GM04503 (cell line): ENCODE measurements at regions not wholly inside any gene's neighbourhood (a gene's known extent, or its start where the extent isn't known, plus 50 kb on each side); places are given as distances from the start of the nearest gene placed in this dataset.

ENCODE experiments used
- DNase-seq: peaks from one replicate; pipeline ENCODE4 v3.0.0-alpha.2; 2012; ENCODE audit warnings: low read depth

DNA sequence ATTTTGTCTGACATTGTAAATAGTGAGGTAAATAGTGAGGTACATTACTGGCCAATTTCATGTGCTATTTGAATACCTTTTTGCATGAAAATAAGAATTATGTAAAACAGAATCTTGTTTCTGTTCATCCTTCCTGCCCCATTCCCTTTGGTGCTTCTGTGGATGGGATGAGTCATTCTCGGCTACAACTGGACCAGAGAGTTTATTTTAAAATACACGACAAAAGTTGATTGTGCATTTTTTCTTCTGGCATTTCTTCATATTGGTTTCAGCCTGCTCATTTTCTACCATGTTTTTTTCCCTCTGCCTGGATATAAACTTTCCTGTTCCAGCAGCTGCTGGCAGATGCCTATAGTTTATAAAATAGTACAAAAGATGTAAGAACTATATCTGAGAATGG, 107.5 kb downstream of the CYSLTR2 start:
- no peak for DNase-seq

DNA sequence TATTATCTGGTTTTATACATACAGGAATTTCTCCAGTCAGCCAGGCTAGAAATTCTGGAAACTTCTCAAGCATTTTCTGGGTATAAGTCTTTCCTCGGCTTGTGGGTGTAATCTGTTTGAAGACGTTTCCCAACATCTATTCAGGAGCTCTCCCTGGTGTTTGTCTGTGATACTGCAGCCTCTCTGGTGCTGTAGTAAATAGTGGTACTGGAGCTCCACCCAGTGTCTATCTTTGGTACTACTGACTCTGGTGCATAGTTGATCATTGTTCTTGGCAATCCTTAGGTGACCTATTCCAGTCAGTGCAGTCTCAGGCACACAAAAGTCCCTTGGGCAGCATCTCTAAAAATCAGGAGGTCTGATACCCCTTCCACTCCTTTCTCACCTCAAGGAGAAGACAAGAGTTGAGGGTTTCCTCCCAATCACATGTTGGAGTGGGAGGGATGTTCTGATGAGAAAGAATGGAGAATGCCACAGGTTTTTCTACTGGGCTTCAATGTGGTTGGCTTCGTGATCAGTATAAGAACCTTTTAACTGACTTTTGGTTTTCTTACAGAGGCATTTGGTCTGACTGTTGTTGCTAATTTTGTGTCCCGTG, 115.5 kb downstream of the CYSLTR2 start:
- DNase-seq, result peak; percentile 54

DNA sequence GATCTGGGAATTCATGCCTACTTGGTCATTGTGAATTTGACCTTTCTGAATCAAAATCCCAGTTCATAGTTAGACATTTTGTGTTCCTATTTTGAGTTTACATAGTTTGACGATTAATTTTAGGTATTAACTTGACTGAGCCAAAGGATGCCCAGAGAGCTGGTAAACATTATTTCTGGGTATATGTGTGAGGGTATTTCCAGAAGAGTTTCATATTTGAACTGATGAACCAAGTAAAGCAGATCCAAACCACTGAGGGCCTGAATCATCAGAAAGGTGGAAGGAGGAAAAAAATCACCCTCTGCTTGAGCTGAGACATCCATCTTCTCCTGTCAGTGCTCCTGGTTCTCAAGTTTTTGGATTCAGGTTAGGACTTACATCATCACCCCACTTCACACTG, 116.6 kb downstream of the CYSLTR2 start:
- no peak for DNase-seq

DNA sequence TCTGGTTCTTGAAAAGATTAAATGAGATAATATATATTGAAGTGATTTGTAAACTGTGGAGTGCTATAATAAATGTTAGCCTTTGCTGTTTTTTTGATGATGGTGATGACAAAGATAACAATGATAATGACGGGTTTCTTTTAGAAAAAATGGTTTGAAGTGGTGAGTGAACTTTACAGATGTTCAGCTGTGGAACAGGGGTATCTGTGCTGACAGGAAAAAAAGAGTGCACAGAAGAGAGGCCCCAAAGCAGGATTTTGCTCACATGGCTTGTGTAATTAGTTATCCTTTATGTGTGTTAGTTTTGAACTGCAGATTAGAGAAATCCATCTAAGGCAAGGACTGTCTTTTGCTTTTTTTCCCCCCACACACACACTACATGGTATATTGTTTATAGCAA, 119.2 kb downstream of the CYSLTR2 start:
- DNase-seq, result no peak

DNA sequence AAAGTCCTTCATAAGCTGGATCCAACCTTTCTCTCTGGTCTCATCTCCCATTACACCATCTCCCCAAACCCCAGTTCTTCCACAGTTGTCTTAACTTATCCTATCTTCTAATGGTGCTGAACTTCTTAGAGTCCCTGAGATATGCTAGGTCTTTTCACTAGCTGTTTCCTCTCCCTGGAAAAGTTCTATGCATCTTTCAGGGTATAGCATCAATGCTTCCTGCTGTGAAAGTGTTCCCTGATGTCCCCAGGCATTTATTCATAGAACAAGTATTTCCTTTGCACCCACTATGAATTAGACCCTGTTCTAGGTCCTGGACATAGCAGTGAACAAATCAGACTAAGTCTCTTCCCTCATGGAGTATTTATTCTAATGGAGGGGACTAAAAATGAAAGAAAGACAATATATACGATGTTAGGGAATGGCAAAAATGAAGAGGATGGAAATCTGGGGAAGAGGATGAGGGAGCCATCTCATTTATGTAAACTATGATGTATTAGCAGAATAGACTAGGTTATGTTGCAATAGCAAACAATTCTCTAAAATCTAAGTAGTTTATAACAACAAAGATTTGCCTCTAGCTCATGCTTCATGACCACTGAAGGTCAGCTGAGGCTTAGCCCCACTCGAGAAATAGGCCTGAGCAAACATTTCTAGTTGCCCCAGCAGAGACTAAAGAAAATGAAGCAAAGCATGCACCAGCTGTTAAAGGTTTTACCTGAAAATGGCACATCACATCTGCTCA, 120.0 kb downstream of the CYSLTR2 start:
- no peak for DNase-seq

DNA sequence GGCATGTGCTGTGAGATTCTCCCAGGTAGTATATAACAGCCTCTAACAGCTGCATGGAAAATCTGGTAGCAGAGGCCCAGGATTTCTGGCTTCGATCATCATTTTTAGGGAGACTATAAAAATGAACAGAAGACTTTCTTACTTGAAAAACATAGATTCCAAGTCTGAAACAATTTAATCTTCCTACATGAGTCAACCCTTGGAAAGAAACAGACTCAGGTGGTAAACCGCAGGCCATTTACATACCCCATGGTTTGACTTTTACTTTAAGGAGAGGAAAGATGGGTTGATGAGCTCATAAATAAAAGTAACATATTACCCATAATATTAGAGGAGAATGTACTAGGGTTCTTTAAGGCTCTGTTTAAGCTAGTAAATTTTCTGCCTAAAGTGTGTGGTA, 121.6 kb downstream of the CYSLTR2 start:
- DNase-seq, result no peak

DNA sequence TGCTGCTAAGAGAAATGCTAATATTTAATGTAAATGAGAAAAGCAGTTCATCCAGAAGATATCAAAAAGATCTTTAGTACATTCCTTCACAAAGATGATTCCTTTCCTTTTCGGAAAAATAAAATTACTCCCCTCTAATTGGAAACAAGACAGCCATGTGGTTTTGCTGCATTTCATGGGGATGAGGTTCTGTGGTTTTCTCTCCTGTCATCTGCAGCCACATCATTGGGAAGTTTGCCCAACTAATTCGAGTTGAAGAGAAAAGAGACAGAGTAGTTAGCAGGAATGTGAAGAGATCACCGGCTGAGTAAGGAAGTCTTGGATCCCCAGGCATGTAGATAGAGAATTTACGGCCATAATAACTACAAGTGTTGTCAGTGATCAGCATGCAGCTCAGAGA, 122.1 kb downstream of the CYSLTR2 start:
- DNase-seq, result peak; percentile 96

DNA sequence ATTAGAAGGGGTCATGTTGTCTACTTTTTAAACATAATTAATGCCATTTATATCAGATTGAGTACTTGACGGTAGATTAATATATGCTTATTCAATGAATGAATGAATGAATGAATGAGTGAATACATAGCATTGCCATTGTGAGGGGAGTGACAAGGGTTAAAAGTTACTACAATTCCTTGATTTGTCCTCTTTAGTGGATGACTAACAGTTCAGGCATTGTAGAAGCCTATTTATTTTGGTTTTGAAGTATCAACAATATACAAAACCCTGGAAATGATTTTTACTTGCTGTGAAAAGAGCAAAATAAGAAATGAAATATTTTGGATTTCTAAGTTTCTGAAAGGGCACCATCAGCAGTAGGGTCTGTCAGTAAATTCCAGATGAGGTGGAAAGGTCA, 122.7 kb downstream of the CYSLTR2 start:
- DNase-seq, result no peak

DNA sequence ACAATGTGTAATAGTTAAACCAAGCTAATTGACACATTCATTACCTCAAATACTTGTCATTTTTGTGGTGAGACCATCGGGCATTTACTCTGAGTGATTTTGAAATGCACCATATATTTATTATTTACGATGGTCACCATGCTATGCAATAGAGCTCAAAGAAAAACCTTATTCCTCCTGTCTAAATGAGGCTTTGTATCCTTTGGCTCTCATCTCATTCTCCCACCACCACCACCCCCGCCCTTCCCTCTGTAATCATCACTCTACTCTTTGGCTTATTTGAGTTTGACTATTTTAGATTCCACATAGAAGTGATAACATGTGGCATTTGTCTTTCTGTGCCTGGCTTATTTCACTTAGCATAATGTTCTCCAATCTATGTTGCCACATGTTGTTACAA, 124.9 kb downstream of the CYSLTR2 start:
- no peak for DNase-seq

DNA sequence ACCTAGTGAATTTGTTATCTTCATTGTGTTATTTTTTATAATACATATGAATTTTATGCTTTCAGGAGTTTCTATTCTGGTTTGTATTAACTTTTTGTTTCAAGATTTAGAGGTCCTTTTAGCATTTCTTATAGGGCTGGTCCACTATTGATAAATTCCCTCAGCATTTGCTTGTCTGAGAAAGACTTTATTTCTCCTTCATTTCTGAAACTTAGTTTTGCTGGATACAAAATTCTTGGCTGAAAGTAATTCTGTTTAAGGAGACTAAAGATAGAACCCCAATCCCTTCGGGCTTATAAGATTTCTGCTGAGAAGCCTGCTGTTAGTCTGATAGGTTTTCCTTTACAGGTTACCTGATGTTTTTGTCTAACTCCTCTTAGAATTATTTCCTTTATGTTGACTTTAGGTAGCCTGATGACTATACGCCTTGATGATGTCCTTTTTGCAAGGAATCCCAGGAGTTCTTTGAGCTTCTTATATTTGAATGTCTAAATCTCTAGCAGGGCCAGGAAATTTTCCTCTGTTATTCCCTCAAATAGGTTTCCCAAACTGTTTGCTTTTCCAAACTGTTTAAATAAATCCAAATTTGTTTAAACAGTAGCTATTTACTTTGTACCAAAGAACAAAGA, 127.1 kb downstream of the CYSLTR2 start:
- no peak for DNase-seq

DNA sequence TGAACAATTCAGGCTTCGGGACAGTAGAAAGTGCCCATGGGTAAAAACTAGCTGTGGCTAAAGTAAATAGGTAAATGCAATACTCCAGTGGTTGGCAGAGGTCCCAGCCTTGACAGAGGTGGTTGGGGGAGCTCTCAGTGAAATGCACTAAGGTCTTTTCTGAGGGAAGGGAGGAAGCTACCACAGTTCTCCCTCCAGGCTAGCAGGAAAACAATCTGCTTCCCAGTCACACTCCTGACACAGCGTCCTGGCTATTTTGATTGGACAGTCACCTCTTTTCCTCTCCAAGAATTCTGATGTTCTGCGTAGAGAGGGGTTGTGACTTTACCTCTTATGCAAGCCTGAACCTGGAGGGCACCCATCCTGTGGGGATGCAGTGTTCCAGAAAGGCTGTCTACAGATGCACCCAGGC, 128.7 kb downstream of the CYSLTR2 start:
- DNase-seq, result no peak

DNA sequence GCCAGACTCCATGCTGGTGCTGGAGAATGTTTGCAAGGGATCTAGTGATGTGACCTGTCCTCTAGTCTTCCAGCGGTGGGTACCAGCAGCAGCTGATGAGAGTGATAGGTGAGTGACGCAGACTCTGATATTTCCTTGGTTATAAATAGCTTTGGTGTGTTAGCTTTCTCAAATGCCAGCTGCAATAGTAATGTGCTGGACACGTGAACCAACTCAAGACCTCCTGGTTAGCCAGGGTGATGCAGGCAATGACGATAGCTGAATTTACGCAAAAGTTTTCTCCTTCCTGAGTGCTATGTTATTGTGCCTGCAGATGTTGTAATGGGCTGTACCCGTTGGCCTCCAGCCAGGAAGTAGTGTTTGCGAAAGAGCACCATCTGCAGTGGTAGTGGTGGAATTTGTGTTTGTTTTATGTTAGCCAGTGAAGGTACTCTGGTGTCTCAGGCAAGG, 129.5 kb downstream of the CYSLTR2 start:
- peak; percentile 82 for DNase-seq

DNA sequence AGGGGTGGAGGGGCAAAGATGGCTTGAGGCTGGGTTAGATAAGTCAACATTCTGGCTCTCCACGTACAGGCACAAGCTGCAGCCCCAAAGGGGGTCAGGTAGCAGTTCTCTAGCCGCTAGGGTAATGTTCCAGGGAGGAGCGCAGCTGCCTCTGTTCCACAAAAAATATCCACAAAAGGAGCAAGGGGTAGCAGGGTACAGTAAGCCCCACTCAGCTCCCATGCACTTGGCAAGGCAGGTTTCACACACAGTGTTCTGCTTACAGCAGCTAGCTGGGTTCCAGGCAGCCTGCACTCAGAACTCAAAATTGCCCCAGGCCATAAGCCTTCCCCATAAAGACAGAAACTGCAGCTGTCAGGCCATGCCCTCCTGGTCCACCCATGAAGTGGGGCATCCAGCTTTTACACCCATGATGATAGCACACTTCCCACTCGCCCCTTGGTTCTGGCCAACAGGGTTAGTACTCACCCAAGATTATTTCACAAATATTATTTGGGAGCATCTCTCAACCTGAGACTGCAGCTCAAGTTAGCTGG, 130.0 kb downstream of the CYSLTR2 start:
- no peak for DNase-seq

DNA sequence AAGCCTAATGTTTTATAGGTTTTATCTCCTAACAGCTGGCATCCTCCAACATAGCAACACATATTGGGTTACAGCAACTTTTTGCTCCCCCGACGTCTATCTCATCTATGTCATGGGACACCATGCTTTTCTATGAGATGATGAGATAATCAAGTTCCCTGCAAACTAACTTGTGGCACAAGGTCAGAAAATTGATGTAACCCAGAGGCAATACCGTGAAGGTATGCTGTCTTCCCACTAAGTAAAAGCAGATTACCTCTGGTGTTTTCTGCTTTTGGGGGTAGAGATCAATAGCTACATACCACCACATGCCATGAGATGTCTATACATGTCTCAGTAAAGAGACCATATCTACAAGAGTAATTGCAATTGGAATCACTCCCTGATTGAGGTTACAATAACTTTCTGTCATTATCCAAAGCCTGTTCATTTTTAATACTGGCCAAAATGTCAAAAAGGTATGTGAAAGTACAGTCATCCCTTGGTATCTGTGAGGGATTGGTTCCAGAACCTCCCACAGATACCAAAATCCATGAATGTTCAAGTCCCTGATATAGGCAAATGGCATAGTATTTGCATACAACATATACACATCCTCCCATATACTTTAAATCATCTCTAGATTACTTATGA, 131.3 kb downstream of the CYSLTR2 start:
- no peak for DNase-seq

DNA sequence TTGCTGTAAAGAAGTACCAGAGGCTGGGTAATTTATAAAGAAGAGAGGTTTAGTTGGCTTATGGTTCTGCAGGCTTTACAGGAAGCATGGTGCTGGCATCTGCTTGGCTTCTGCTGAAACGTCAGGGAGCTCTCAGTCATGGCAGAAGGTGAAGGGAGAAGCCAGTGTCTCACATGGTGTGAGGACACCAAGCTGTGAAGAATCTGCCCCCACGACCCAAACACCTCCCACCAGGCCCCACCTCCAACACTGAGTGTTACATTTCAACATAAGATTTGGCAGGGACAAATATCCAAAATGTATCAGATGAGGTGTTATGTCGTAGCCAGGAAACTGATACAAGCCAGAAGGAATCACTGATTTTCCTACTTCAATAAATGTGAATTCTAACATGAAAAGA, 136.5 kb downstream of the CYSLTR2 start:
- no peak for DNase-seq

DNA sequence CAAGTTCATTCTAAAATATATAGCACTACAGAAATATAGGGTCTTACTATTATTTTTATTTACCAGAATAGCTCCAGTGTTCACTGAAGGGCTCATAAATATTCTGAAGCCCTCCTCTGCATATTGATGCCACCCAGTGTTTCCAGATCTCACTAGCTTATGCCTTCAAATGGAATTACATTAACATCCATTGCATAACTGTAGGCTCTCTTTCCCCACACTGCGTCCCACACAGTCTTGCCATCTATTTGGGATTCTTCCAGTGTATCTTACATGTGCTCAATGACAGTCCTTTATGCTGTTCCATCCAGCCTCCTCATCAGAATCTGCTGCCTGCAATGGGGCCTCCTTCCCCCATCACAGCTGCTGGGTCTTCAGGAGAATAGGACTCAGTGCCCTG, 137.2 kb downstream of the CYSLTR2 start:
- DNase-seq, result no peak

DNA sequence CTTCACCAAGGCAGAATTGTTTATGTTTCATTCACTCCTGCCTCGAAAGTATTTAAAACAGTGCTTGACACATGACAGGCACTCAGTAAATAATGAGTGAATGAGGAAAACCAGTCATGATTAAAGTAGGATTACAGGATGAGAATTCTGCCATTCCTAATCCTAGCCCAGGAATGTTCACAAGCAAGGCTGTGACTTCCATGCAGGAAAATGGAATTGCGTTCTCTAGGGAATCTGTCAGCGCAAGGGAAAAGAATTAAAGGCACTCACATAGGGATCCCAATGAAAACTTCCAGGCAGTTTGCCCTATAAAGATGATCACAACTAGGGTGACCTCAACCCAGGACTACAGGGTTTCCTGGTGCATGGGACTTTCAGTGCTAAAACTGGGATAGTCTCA, 143.4 kb downstream of the CYSLTR2 start:
- DNase-seq, result no peak

DNA sequence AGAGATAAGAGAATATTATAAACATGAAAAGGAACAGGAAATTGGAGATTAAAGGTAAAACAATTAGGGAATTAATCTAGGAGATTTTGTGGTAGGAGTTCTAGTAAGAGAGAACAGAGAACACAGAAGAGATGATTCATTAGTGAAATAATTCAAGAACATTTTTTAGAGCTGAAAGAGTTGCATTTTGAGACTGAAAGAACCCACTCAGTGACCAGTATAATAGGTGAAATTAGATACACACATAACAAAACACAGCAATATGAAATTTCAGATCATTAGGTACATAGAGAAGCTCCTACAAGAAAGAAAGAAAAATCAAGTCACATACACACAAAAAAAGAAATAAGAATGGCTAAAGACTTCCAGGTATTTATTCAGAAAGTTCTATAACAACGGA, 144.0 kb downstream of the CYSLTR2 start:
- DNase-seq, result no peak

DNA sequence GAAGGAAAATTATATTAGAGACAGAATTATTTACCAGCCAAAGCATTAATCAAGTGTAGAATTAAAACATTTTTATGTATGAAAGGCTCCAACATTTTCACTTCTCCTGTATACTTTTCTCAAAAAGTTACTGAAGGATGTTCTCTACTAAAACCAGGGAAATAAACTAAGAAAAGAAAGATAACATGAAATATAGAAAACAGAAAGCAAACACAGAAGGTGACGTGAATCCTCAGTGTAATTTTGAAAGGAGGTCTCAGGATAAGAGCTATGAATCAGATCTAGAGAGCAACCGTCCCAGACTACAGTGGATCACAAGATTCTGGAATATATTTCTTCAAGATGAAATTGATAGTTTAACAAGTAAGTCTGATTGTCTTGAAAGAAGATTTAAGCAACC, 144.5 kb downstream of the CYSLTR2 start:
- no peak for DNase-seq

DNA sequence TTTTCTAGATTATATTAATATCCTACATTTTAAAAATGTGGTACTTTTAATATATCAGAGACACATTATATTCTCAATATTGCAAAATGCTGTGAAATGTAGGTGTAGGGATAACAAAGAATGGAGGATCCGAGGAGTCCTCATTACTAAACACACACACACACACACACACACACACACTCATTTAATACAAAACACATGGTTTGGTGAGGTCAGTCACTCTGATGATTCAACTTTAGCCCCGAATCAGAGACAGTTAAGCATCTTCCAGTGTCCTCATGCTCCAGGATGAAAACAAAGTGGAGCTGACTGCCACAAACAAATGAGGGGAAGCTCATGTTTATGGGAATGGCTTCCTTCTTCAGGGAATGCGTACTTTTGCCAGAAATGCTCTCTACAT, 147.5 kb downstream of the CYSLTR2 start:
- DNase-seq, result peak; percentile 71

DNA sequence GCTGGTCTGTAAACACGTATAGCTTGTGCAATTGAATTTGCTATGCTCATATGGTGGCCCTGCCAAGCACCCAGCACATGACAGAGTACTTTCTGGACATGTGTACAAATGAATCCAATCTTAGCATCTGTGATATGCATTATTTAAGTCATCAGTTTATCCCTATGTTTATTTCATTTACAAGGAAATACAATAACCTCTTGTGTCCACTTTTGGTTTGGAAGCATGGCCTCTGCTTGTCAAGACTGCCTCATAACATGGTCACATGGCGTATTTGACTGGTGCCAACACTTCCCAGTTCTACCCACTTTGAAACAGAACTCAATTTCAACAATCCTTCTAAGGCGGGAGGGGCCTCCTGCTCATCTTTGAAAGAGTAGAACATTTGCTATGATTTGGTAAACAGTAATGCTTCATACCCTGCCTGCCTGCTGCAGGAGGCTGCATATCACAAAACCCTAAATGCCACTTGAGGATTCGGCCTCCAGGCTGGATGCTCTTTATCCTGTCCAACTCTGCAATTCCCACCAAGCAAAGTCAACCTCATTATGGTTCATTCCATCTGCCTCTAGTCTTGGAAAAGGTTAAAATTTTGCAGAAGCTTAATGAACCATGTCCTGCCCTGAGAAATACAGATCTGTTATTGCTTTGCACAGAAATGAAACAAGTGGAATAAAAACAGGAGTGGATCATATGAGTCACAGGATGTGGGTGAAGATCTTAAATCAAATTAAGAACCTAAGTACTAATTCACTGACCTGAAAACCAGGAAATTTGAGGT, 151.3 kb downstream of the CYSLTR2 start:
- no peak for DNase-seq

DNA sequence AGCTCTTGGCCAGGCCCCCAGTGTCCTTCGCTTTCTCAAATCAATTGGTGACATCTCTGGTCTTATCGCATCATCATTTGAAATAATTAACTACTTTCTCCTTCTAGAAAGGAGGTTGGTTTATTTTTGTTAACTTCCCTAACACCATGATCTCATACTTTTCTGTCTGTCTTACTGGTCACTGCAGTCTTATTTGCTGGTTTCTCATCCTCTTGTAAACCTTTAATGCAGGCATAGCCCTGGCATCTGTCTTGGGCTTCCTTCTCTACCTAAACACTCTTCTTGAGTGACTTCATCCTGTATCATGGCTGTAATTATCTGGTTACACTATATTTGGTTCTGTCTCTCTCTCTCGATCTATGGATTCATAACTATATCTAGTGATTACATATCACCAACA, 152.8 kb downstream of the CYSLTR2 start:
- DNase-seq, result no peak
